Esophagus muscularis mucosa (tissue), 4 donors: ENCODE measurements at regions not wholly inside any gene's neighbourhood (a gene's known extent, or its start where the extent isn't known, plus 50 kb on each side); places are given as distances from the start of the nearest gene placed in this dataset.

ENCODE experiments used
- EP300 ChIP-seq: sonication (generic); formaldehyde crosslinking; IDR thresholded peaks from one replicate; pipeline ENCODE4 v1.6.1; 2017; ENCODE audit warnings: antibody characterized with exemption
- POLR2A ChIP-seq: fragments of 450-650 bp; IDR thresholded peaks from one replicate; pipeline ENCODE4 v1.6.1; 2017; ENCODE audit warnings: antibody characterized with exemption, moderate library complexity, mild to moderate bottlenecking, low read depth
- POLR2AphosphoS5 ChIP-seq, 2 donors: sonication (generic); formaldehyde crosslinking; IDR thresholded peaks; one replicate each; pipeline ENCODE4 v1.6.1; 2017; ENCODE audit warnings: antibody characterized with exemption in 2 of 2
- TF ChIP-seq, protein P1 (sequence below), 3 experiments: fragments of 200-600 bp in 2 of 3; fragments of 450-650 bp in 1 of 3; sonication (generic) in 2 of 3; IDR thresholded peaks; one replicate each; pipeline ENCODE4 v1.5.1; 2017 to 2019; ENCODE audit warnings: antibody characterized with exemption in 3 of 3, mild to moderate bottlenecking in 2 of 3, moderate library complexity in 1 of 3

DNA sequence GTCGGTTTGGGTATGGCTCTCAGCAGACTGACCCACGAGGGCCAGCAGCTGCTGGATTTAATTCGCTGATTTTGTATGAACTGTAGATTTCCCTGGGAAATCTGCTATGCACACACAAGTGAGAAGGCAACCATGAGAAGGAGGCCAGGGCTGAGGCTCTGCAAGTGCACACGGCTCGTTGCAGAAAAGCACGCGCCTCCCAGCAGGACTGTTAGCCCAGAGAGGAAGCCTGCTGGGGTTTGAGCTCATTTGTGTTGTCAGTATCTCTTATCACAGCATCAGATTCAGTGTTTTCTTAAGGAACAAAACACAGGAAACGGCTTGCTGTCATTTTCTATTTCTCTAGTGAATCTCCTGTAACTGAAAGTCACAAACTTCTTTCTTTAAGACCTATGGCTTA, 296.2 kb upstream of the FAT1 start:
- TF ChIP-seq, protein P1, sequence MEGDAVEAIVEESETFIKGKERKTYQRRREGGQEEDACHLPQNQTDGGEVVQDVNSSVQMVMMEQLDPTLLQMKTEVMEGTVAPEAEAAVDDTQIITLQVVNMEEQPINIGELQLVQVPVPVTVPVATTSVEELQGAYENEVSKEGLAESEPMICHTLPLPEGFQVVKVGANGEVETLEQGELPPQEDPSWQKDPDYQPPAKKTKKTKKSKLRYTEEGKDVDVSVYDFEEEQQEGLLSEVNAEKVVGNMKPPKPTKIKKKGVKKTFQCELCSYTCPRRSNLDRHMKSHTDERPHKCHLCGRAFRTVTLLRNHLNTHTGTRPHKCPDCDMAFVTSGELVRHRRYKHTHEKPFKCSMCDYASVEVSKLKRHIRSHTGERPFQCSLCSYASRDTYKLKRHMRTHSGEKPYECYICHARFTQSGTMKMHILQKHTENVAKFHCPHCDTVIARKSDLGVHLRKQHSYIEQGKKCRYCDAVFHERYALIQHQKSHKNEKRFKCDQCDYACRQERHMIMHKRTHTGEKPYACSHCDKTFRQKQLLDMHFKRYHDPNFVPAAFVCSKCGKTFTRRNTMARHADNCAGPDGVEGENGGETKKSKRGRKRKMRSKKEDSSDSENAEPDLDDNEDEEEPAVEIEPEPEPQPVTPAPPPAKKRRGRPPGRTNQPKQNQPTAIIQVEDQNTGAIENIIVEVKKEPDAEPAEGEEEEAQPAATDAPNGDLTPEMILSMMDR (IDR thresholded peaks at IDR 0.05) = no peak
- TF ChIP-seq POLR2AphosphoS5 (IDR thresholded peaks at IDR 0.05) (no peak), EP300 (no peak), POLR2A (no peak)
